GM12872 (cell line): ENCODE measurements at regions not wholly inside any gene's neighbourhood (a gene's known extent, or its start where the extent isn't known, plus 50 kb on each side); places are given as distances from the start of the nearest gene placed in this dataset.

Source experiments
- CTCF ChIP-seq: IDR thresholded peaks from 3 replicates; pipeline ENCODE4 v1.5.1; 2011; ENCODE audit warnings: low read depth, mild to moderate bottlenecking, low read length, moderate library complexity; ENCODE audit not compliant: insufficient read depth

- no peak for TF ChIP-seq CTCF
These were observed 97.8 kb downstream of the AQP9 start for GRCh38 chr15:58235961-58236360.

DNA sequence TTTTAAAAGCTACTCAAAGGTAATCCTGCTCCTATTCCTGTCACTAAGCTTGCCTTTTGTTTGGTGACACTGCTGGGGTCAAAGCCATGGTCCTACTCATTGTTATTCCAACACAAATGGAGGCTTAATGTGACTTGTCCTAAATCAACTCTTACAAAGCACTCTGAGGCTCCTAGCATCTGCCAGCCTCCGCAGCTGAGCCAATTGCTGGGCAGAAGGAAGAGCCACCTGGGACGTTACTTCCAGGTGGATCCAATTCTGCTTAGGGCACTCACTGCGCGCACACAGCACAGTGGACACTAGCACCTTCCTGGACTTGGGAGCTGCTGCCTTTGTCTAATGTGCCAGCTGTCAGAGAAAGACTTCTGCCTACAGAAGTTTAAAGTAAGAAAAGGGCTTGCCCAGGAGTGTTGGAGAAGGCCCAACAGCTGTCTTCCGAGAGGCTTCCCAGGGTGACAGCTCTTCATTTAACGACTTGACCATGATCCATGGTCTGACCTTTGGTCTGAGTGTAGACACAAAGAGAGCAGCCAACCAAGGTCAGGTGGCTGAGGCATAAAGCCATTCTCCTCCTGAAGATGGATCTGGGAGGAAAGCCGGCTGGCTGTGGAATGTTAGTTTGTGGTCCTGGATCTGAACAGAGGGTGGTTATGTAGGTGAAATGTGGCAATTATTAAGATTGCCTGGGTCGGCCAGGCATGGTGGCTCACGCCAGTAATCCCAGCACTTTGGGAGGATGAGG is 102.2 kb downstream of the AQP9 start:
- no peak for TF ChIP-seq CTCF

- no peak for TF ChIP-seq CTCF
These were observed 103.7 kb downstream of the AQP9 start for GRCh38 chr15:58241872-58242271.

- TF ChIP-seq CTCF: no peak
These were observed 104.9 kb downstream of the AQP9 start for GRCh38 chr15:58243070-58243469.

GRCh38 chr15:58244536-58244935 is 106.4 kb downstream of the AQP9 start:
- no peak for TF ChIP-seq CTCF

DNA sequence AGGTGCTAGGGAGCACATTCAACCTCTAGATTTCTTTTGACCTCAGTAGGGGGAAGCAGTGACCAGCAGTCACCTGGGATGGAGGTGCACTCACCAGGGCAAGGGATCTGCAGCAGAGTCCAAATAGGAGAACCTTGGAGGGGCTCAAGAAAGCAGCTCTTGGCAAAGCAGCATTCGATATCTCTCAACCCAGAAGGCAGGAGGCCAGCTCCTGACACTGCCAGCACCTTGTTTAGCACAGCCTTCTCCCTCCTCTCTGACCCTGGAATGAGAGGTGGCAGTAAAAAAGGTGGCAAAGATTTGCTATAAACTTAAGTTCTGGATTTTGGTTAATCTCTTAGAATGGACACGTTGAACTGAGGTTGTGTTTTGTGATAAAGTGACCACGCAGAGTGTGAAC is 107.9 kb downstream of the AQP9 start:
- TF ChIP-seq CTCF: no peak

DNA sequence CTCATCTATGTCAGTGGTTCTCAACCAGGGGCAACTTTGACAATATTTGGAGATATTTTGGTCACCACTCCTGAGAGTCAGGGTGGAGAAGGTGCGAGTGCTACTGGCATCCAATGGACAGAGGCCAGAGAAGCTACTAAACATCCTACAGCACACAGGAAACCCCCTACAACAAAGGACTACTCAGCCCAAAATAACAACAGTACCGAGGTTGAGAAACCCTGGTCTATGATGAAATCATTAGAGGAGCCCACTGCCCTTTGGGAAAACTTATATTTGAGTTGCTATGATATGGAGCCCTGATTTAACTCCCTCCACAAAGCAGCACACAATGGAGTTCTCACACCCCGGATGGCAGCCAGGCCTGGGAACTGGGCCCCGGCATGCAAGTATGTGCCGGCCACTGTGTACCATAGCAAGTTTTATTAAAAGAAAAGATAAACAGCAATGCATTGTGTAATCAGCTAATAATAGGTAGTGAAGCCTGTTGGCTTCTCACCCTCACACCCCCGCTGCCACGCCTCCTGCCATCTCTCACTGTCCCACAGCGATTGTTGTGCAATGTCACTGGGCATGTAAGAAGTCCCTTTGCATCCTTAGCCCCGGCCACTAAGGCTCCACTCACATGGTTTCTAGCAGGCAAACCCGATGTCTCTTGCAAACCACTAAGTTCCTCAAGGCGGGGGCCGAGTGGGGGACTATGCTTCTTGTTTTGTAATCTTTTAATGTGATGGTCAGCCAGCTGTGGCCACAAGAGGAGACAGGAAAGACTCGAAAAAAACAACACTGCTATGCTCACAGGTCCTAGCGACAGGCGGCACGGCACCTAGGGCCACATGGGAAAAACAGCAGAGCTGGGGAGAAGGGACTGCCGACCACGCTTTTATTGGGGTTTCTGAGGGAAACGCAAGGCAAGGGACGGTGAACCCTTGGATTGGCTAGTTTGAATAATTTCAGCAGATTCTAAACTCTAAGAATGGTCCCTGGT is 110.0 kb downstream of the AQP9 start:
- no peak for TF ChIP-seq CTCF
